Mesenchymal stem cell (in vitro differentiated cells and primary cell): ENCODE measurements at regions not wholly inside any gene's neighbourhood (a gene's known extent, or its start where the extent isn't known, plus 50 kb on each side); places are given as distances from the start of the nearest gene placed in this dataset.
A peak's percentile ranks its signal among the peaks of the same experiment; 100 is the strongest.

Experiments
- DNase-seq: peaks from one replicate; pipeline ENCODE4 v3.0.0-alpha.2; 2013
- H2AFZ ChIP-seq: one replicate; pipeline ENCODE4 v1.6.1; 2013; ENCODE audit warnings: low read depth, mild to moderate bottlenecking, control low read depth, inconsistent platforms, low read length, moderate library complexity
- H2AK5ac ChIP-seq: 2 replicates; pipeline ENCODE4 v1.6.1; 2013; ENCODE audit warnings: low read length, moderate library complexity, mild to moderate bottlenecking, inconsistent platforms; ENCODE audit not compliant: severe bottlenecking
- H2BK120ac ChIP-seq: one replicate; pipeline ENCODE4 v1.6.1; 2013; ENCODE audit warnings: low read depth, mild to moderate bottlenecking, inconsistent platforms, low read length, moderate library complexity
- H2BK12ac ChIP-seq, 2 experiments: one replicate each; pipeline ENCODE4 v1.6.1; 2013; ENCODE audit warnings: inconsistent platforms in 2 of 2, low read length in 2 of 2, mild to moderate bottlenecking in 2 of 2, moderate library complexity in 2 of 2, control low read depth in 1 of 2
- H2BK15ac ChIP-seq: one replicate; pipeline ENCODE4 v1.6.1; 2013; ENCODE audit warnings: mild to moderate bottlenecking, low read depth, inconsistent platforms; ENCODE audit not compliant: poor library complexity, severe bottlenecking
- H2BK5ac ChIP-seq: 2 replicates; pipeline ENCODE4 v1.6.1; 2013; ENCODE audit warnings: low read depth, mild to moderate bottlenecking, low read length, control low read depth, inconsistent platforms; ENCODE audit not compliant: poor library complexity, severe bottlenecking
- H3K14ac ChIP-seq, 2 experiments: one replicate each; pipeline ENCODE4 v1.6.1; 2013; ENCODE audit warnings: inconsistent platforms in 2 of 2, low read length in 2 of 2, control low read depth in 1 of 2, mild to moderate bottlenecking in 1 of 2, moderate library complexity in 1 of 2
- H3K18ac ChIP-seq, 2 experiments: one replicate each; pipeline ENCODE4 v1.6.1; 2013; ENCODE audit warnings: inconsistent platforms in 2 of 2, low read length in 2 of 2, control low read depth in 1 of 2, low read depth in 1 of 2, mild to moderate bottlenecking in 1 of 2
- H3K23ac ChIP-seq, 2 experiments: one replicate each; pipeline ENCODE4 v1.6.1; 2013; ENCODE audit warnings: inconsistent platforms in 2 of 2, low read length in 2 of 2, mild to moderate bottlenecking in 2 of 2, moderate library complexity in 2 of 2, control low read depth in 1 of 2
- H3K27ac ChIP-seq: 2 replicates; pipeline ENCODE4 v1.5.1; 2013; ENCODE audit warnings: mild to moderate bottlenecking, moderate library complexity, low read length, control low read depth, inconsistent platforms; ENCODE audit not compliant: poor library complexity, severe bottlenecking
- H3K27me3 ChIP-seq, 2 experiments: 2 replicates each; pipeline versions ENCODE4 v1.6.1 to v1.7.0; 2013; ENCODE audit warnings: low read length in 2 of 2, mild to moderate bottlenecking in 2 of 2, moderate library complexity in 2 of 2, control low read depth in 1 of 2, inconsistent platforms in 1 of 2; ENCODE audit not compliant: control insufficient read depth in 1 of 2, insufficient read depth in 1 of 2
- H3K36me3 ChIP-seq, 2 experiments: 2 replicates each; pipeline versions ENCODE4 v1.6.1 to v1.7.0; 2013; ENCODE audit warnings: low read length in 2 of 2, control low read depth in 1 of 2, inconsistent platforms in 1 of 2, low read depth in 1 of 2, mild to moderate bottlenecking in 1 of 2; ENCODE audit not compliant: insufficient read depth in 2 of 2, control insufficient read depth in 1 of 2
- H3K4ac ChIP-seq, 2 experiments: one replicate each; pipeline ENCODE4 v1.6.1; 2013; ENCODE audit warnings: inconsistent platforms in 2 of 2, low read length in 2 of 2, mild to moderate bottlenecking in 2 of 2, moderate library complexity in 2 of 2, control low read depth in 1 of 2, low read depth in 1 of 2
- H3K4me1 ChIP-seq: 2 replicates; pipeline ENCODE4 v1.6.1; 2013; ENCODE audit warnings: low read depth, low read length, control low read depth; ENCODE audit not compliant: control insufficient read depth, insufficient read depth
- H3K4me2 ChIP-seq: 2 replicates; pipeline ENCODE4 v1.6.1; 2013; ENCODE audit warnings: low read length, mild to moderate bottlenecking, inconsistent platforms; ENCODE audit not compliant: poor library complexity, severe bottlenecking
- H3K4me3 ChIP-seq, 2 experiments: 2 replicates each; pipeline versions ENCODE4 v1.5.1 to v1.7.0; 2013; ENCODE audit warnings: low read length in 2 of 2, mild to moderate bottlenecking in 2 of 2, control low read depth in 1 of 2, low read depth in 1 of 2; ENCODE audit not compliant: insufficient read depth in 1 of 2
- H3K79me1 ChIP-seq: replicated peaks from 2 replicates; pipeline ENCODE4 v1.6.1; 2013; ENCODE audit warnings: mild to moderate bottlenecking, control low read depth, low read length, inconsistent platforms; ENCODE audit not compliant: poor library complexity, severe bottlenecking
- H3K9ac ChIP-seq: 2 replicates; pipeline ENCODE4 v1.7.0; 2013; ENCODE audit warnings: mild to moderate bottlenecking, low read length, moderate library complexity
- H3K9me3 ChIP-seq: 2 replicates; pipeline ENCODE4 v1.7.0; 2013; ENCODE audit warnings: mild to moderate bottlenecking, low read length; ENCODE audit not compliant: control insufficient read depth
- H4K8ac ChIP-seq: one replicate; pipeline ENCODE4 v1.6.1; 2013; ENCODE audit warnings: inconsistent platforms, mild to moderate bottlenecking, low read length, moderate library complexity
- H4K91ac ChIP-seq: one replicate; pipeline ENCODE4 v1.6.1; 2013; ENCODE audit warnings: mild to moderate bottlenecking, low read length, inconsistent platforms
- WGBS: methylation state at CpG from one replicate; pipeline ENCODE4 v1.1.7; 2013; ENCODE audit warnings: mixed read lengths; 5-methylcytosine and 5-hydroxymethylcytosine counted together

- no peak overlapping the region for H3K23ac ChIP-seq
- 38% methylated on average over 1 of the region's 1 CpG for WGBS
- H2BK5ac ChIP-seq = no peak overlapping the region
- no peak overlapping the region for H3K14ac ChIP-seq
- no peaks in the 10 kb centered on the region for H3K27me3 ChIP-seq
- no peak overlapping the region for H3K4me2 ChIP-seq
- no peak overlapping the region for H2AK5ac ChIP-seq
- H3K4me1 ChIP-seq = peaks cover 5% of the 10 kb centered on the region
- no peaks in the 10 kb centered on the region for H3K36me3 ChIP-seq
- H2BK12ac ChIP-seq = no peak overlapping the region
- H2AFZ ChIP-seq = no peak overlapping the region
- H3K4me3 ChIP-seq = no peak overlapping the region
- H3K4ac ChIP-seq = no peak overlapping the region
- H4K8ac ChIP-seq = no peak overlapping the region
- H3K79me1 ChIP-seq = no peaks in the 10 kb centered on the region
- H2BK15ac ChIP-seq = no peak overlapping the region
- no peak overlapping the region for H3K9ac ChIP-seq
- peak; percentile 45 for DNase-seq
- H3K9me3 ChIP-seq = no peaks in the 10 kb centered on the region
- no peak overlapping the region for H3K18ac ChIP-seq
- H3K27ac ChIP-seq = no peak overlapping the region
- no peak overlapping the region for H4K91ac ChIP-seq
- H2BK120ac ChIP-seq = no peak overlapping the region
Measured at GRCh38 chr9:73042155-73042554, 89.3 kb upstream of the ALDH1A1 start.

- Histone ChIP-seq H3K18ac (no peak overlapping the region), H2AFZ (no peak overlapping the region), H3K36me3 (no peaks in the 10 kb centered on the region), H4K91ac (no peak overlapping the region), H3K4ac (no peak overlapping the region), H2BK5ac (no peak overlapping the region), H3K23ac (no peak overlapping the region), H4K8ac (no peak overlapping the region), H3K4me1 (peaks cover 5% of the 10 kb centered on the region), H3K27me3 (peaks cover 0 to 6% of the 10 kb centered on the region in 2 experiments), H3K79me1 (no peaks in the 10 kb centered on the region), H2BK120ac (no peak overlapping the region), H2AK5ac (no peak overlapping the region), H3K9ac (no peak overlapping the region), H3K4me2 (no peak overlapping the region), H2BK12ac (no peak overlapping the region), H3K4me3 (no peak overlapping the region), H3K27ac (no peak overlapping the region), H3K14ac (no peak overlapping the region), H3K9me3 (no peaks in the 10 kb centered on the region), H2BK15ac (no peak overlapping the region)
- WGBS = 79% methylated on average over 2 of the region's 3 CpGs
- no peak for DNase-seq
Measured at GRCh38 chr9:73039271-73040263, 86.7 kb upstream of the ALDH1A1 start.

- H3K79me1 ChIP-seq = no peaks in the 10 kb centered on the region
- no peak overlapping the region for H3K4me2 ChIP-seq
Measured at GRCh38 chr9:73038613-73039012, 85.8 kb upstream of the ALDH1A1 start.

GRCh38 chr9:73038089-73038509 is 85.2 kb upstream of the ALDH1A1 start:
- no peaks in the 10 kb centered on the region for H3K36me3 ChIP-seq
- peak overlapping the region in 1 of 2 experiments; percentile 42 for H3K4me3 ChIP-seq
- 92% methylated on average over 3 of the region's 4 CpGs for WGBS
- no peaks in the 10 kb centered on the region for H3K9me3 ChIP-seq
- no peak overlapping the region for H3K4ac ChIP-seq
- H3K23ac ChIP-seq = no peak overlapping the region
- no peak overlapping the region for H2AK5ac ChIP-seq
- H3K9ac ChIP-seq = no peak overlapping the region
- H2BK15ac ChIP-seq = no peak overlapping the region
- H3K27ac ChIP-seq = no peak overlapping the region
- no peak overlapping the region for H2BK5ac ChIP-seq
- H2BK120ac ChIP-seq = no peak overlapping the region
- DNase-seq = no peak
- peaks cover 5% of the 10 kb centered on the region for H3K4me1 ChIP-seq
- H4K8ac ChIP-seq = no peak overlapping the region
- H2AFZ ChIP-seq = no peak overlapping the region
- H3K79me1 ChIP-seq = no peaks in the 10 kb centered on the region
- H4K91ac ChIP-seq = no peak overlapping the region
- H3K27me3 ChIP-seq = peaks cover 0 to 6% of the 10 kb centered on the region in 2 experiments
- no peak overlapping the region for H3K4me2 ChIP-seq
- no peak overlapping the region for H3K14ac ChIP-seq
- no peak overlapping the region for H2BK12ac ChIP-seq
- no peak overlapping the region for H3K18ac ChIP-seq

More at GRCh38 chr9:73038613-73039012, 85.8 kb upstream of the ALDH1A1 start:
- H3K9ac ChIP-seq = peak overlapping the region; percentile 57
- no peak overlapping the region for H2BK120ac ChIP-seq
- no peak overlapping the region for H3K27ac ChIP-seq
- peak overlapping the region; percentile 59 for H2AK5ac ChIP-seq
- H3K4me1 ChIP-seq = peaks cover 5% of the 10 kb centered on the region
- no peak overlapping the region for H3K18ac ChIP-seq
- H3K23ac ChIP-seq = no peak overlapping the region
- peak; percentile 32 for DNase-seq
- H3K9me3 ChIP-seq = no peaks in the 10 kb centered on the region
- H3K4ac ChIP-seq = no peak overlapping the region
- H2BK5ac ChIP-seq = no peak overlapping the region
- H3K27me3 ChIP-seq = peaks cover 0 to 6% of the 10 kb centered on the region in 2 experiments
- H3K14ac ChIP-seq = no peak overlapping the region
- WGBS = 32% methylated on average over 2 of the region's 2 CpGs
- H2BK12ac ChIP-seq = no peak overlapping the region
- H3K4me3 ChIP-seq = peak overlapping the region in 1 of 2 experiments; percentile 42
- H2AFZ ChIP-seq = no peak overlapping the region
- H4K91ac ChIP-seq = no peak overlapping the region
- no peak overlapping the region for H2BK15ac ChIP-seq
- no peaks in the 10 kb centered on the region for H3K36me3 ChIP-seq
- H4K8ac ChIP-seq = no peak overlapping the region
